HG03064 (cell line): ENCODE measurements at regions not wholly inside any gene's neighbourhood (a gene's known extent, or its start where the extent isn't known, plus 50 kb on each side); places are given as distances from the start of the nearest gene placed in this dataset.

Experiments
- ATAC-seq: cut with Tn5 transposase; IDR thresholded peaks from one replicate; pipeline ENCODE4 v1.9.1; 2021; ENCODE audit warnings: low read depth; ENCODE audit not compliant: unreplicated experiment

- ATAC-seq, result no peak
Observed at GRCh38 chr16:72291531-72291981, 119.6 kb upstream of the PMFBP1 start.

- ATAC-seq, result no peak
Observed at GRCh38 chr16:72291121-72291520, 119.2 kb upstream of the PMFBP1 start.

- no peak for ATAC-seq
Observed at GRCh38 chr16:72287649-72288048, 115.7 kb upstream of the PMFBP1 start.

- no peak for ATAC-seq
Observed at GRCh38 chr16:72286936-72287620, 115.1 kb upstream of the PMFBP1 start.

- no peak for ATAC-seq
Observed at GRCh38 chr16:72285728-72286127, 113.8 kb upstream of the PMFBP1 start.

- ATAC-seq, result no peak
Observed at GRCh38 chr16:72285324-72285723, 113.4 kb upstream of the PMFBP1 start.

GRCh38 chr16:72284042-72284789 is 112.3 kb upstream of the PMFBP1 start:
- no peak for ATAC-seq

GRCh38 chr16:72282362-72282761 is 110.4 kb upstream of the PMFBP1 start:
- ATAC-seq, result no peak

- no peak for ATAC-seq
Observed at GRCh38 chr16:72278301-72278700, 106.3 kb upstream of the PMFBP1 start.

GRCh38 chr16:72277749-72278148 is 105.8 kb upstream of the PMFBP1 start:
- ATAC-seq, result no peak

GRCh38 chr16:72271699-72272240 is 99.8 kb upstream of the PMFBP1 start:
- no peak for ATAC-seq

GRCh38 chr16:72270531-72270930 is 98.6 kb upstream of the PMFBP1 start:
- ATAC-seq, result no peak

- ATAC-seq, result no peak
Observed at GRCh38 chr16:72266836-72267235, 94.9 kb upstream of the PMFBP1 start.

- no peak for ATAC-seq
Observed at GRCh38 chr16:72264771-72265170, 92.8 kb upstream of the PMFBP1 start.

GRCh38 chr16:72262711-72263110 is 90.8 kb upstream of the PMFBP1 start:
- ATAC-seq, result no peak

GRCh38 chr16:72261127-72261526 is 89.2 kb upstream of the PMFBP1 start:
- ATAC-seq, result no peak

GRCh38 chr16:72256398-72257066 is 84.6 kb upstream of the PMFBP1 start:
- no peak for ATAC-seq

- no peak for ATAC-seq
Observed at GRCh38 chr16:72255786-72256185, 83.8 kb upstream of the PMFBP1 start.

- no peak for ATAC-seq
Observed at GRCh38 chr16:72247821-72248253, 75.9 kb upstream of the PMFBP1 start.

GRCh38 chr16:72246423-72246822 is 74.5 kb upstream of the PMFBP1 start:
- peak; percentile 95 for ATAC-seq

GRCh38 chr16:72244853-72245252 is 72.9 kb upstream of the PMFBP1 start:
- no peak for ATAC-seq
